ENCODE measurements at regions not wholly inside any gene's neighbourhood (a gene's known extent, or its start where the extent isn't known, plus 50 kb on each side); places are given as distances from the start of the nearest gene placed in this dataset.

GRCh38 chr10:4025339-4025738, 240.3 kb upstream of the KLF6 start:
- Histone ChIP-seq H3K9me1 (ENCODE audit: control insufficient read depth, extremely low read depth, insufficient read depth, low read length) (no peaks in the 10 kb centered on the region), H3K9me3 (ENCODE audit: control insufficient read depth, low read depth, low read length) (no peaks in the 10 kb centered on the region), H3K4me2 (ENCODE audit: control insufficient read depth, extremely low read depth, insufficient read depth, low read depth, low read length) (no peak overlapping the region), H3K27ac (ENCODE audit: control insufficient read depth, insufficient read depth, low read length) (no peak overlapping the region), H3K36me3 (ENCODE audit: control insufficient read depth in 2 of 2, extremely low read depth in 1 of 2, insufficient read depth in 2 of 2, low read length in 2 of 2) (no peaks in the 10 kb centered on the region), H3K4me1 (ENCODE audit: control insufficient read depth, extremely low read depth, insufficient read depth, low read length) (no peaks in the 10 kb centered on the region), H3K9ac (ENCODE audit: control insufficient read depth, extremely low read depth, insufficient read depth, low read length) (no peak overlapping the region), H4K20me1 (ENCODE audit: control insufficient read depth, extremely low read depth, insufficient read depth, low read length) (no peaks in the 10 kb centered on the region), H3K4me3 (ENCODE audit: control insufficient read depth in 2 of 3, extremely low read depth in 1 of 3, insufficient read depth in 2 of 3, low read depth in 1 of 3, low read length in 3 of 3) (no peak overlapping the region), H2AFZ (ENCODE audit: control insufficient read depth, low read length) (no peak overlapping the region), H3K27me3 (ENCODE audit: control insufficient read depth, extremely low read depth, insufficient read depth, low read length) (no peaks in the 10 kb centered on the region), H3K79me2 (ENCODE audit: control insufficient read depth, insufficient read depth, low read length) (no peaks in the 10 kb centered on the region)
- TF ChIP-seq EZH2 (IDR thresholded peaks at IDR 0.05; ENCODE audit: low read length) (no peak), CTCF (optimal IDR thresholded peaks at IDR 0.05 in 1 of 3, IDR thresholded peaks at IDR 0.05 in 1 of 3, conservative IDR thresholded peaks at IDR 0.05 in 1 of 3; ENCODE audit: extremely low read depth in 1 of 3, insufficient read depth in 2 of 3, low read length in 3 of 3) (no peak)
- dilution Hi-C loops (cut with MboI; ENCODE audit: extremely low pct_ligation_motif_present, low sequenced_read_pairs), result no loop called here
- no peak for FAIRE-seq
- DNase-seq (ENCODE audit: low read depth, low spot score), result no peak

- Histone ChIP-seq H3K9me1 (ENCODE audit: control insufficient read depth, extremely low read depth, insufficient read depth, low read length) (no peaks in the 10 kb centered on the region), H3K9me3 (ENCODE audit: control insufficient read depth, low read depth, low read length) (no peaks in the 10 kb centered on the region), H4K20me1 (ENCODE audit: control insufficient read depth, extremely low read depth, insufficient read depth, low read length) (no peaks in the 10 kb centered on the region), H3K36me3 (ENCODE audit: control insufficient read depth in 2 of 2, extremely low read depth in 1 of 2, insufficient read depth in 2 of 2, low read length in 2 of 2) (no peaks in the 10 kb centered on the region), H3K4me3 (ENCODE audit: control insufficient read depth in 2 of 3, extremely low read depth in 1 of 3, insufficient read depth in 2 of 3, low read depth in 1 of 3, low read length in 3 of 3) (no peak overlapping the region), H3K27ac (ENCODE audit: control insufficient read depth, insufficient read depth, low read length) (no peak overlapping the region), H3K9ac (ENCODE audit: control insufficient read depth, extremely low read depth, insufficient read depth, low read length) (no peak overlapping the region), H3K79me2 (ENCODE audit: control insufficient read depth, insufficient read depth, low read length) (no peaks in the 10 kb centered on the region), H3K4me1 (ENCODE audit: control insufficient read depth, extremely low read depth, insufficient read depth, low read length) (no peaks in the 10 kb centered on the region), H2AFZ (ENCODE audit: control insufficient read depth, low read length) (no peak overlapping the region), H3K4me2 (ENCODE audit: control insufficient read depth, extremely low read depth, insufficient read depth, low read depth, low read length) (no peak overlapping the region), H3K27me3 (ENCODE audit: control insufficient read depth, extremely low read depth, insufficient read depth, low read length) (no peaks in the 10 kb centered on the region)
- no peak for TF ChIP-seq EZH2 (IDR thresholded peaks at IDR 0.05; ENCODE audit: low read length)
- no peak for TF ChIP-seq CTCF (optimal IDR thresholded peaks at IDR 0.05 in 1 of 3, IDR thresholded peaks at IDR 0.05 in 1 of 3, conservative IDR thresholded peaks at IDR 0.05 in 1 of 3; ENCODE audit: extremely low read depth in 1 of 3, insufficient read depth in 2 of 3, low read length in 3 of 3)
- DNase-seq (ENCODE audit: low read depth, low spot score), result no peak
- dilution Hi-C loops (cut with MboI; ENCODE audit: extremely low pct_ligation_motif_present, low sequenced_read_pairs), result no loop called here
- FAIRE-seq, result no peak
Observed at GRCh38 chr10:4024516-4025245, 239.7 kb upstream of the KLF6 start.

All from keratinocyte (primary cell).